Activated CD4-positive, alpha-beta T cell treated with anti-CD3 and anti-CD28 coated beads, Interleukin-2, amount 10 ng/mL, durations not matched to agents 7 days and 5 days (primary cell): ENCODE measurements at regions not wholly inside any gene's neighbourhood (a gene's known extent, or its start where the extent isn't known, plus 50 kb on each side); places are given as distances from the start of the nearest gene placed in this dataset.
"Not testable (repeated sequence)": the region's sequence is repeated elsewhere in the genome, so short reads cannot be mapped to it uniquely, and the experiment has no call there.

Experiments used
- CTCF ChIA-PET: fragments of 350-600 bp; sonication (Branson Sonifier 250); formaldehyde crosslinking; loops from one replicate; lab custom pipeline; 2021; ENCODE audit warnings: antibody characterized with exemption; lab: Charles Lee
- POLR2A ChIA-PET: fragments of 350-600 bp; sonication (Branson Sonifier 250); formaldehyde crosslinking; loops from one replicate; lab custom pipeline; 2021; ENCODE audit warnings: antibody characterized with exemption; lab: Charles Lee
- DNase-seq: peaks from one replicate; pipeline ENCODE4 v3.0.0-alpha.2; 2020
- H3K27ac Mint-ChIP-seq: one replicate; pipeline ENCODE4 v1.8.0; 2021; ENCODE audit warnings: mild to moderate bottlenecking, moderate library complexity, mixed read lengths
- H3K27me3 Mint-ChIP-seq: one replicate; pipeline ENCODE4 v1.8.0; 2021; ENCODE audit warnings: mixed read lengths
- H3K36me3 Mint-ChIP-seq: one replicate; pipeline ENCODE4 v1.8.0; 2021; ENCODE audit warnings: low read depth, mixed read lengths
- H3K4me1 Mint-ChIP-seq: one replicate; pipeline ENCODE4 v1.8.0; 2021; ENCODE audit warnings: mixed read lengths
- H3K4me3 Mint-ChIP-seq: one replicate; pipeline ENCODE4 v1.8.0; 2021; ENCODE audit warnings: mild to moderate bottlenecking, moderate library complexity, mixed read lengths
- H3K9me3 Mint-ChIP-seq: one replicate; pipeline ENCODE4 v1.8.0; 2021; ENCODE audit warnings: mixed read lengths

DNA sequence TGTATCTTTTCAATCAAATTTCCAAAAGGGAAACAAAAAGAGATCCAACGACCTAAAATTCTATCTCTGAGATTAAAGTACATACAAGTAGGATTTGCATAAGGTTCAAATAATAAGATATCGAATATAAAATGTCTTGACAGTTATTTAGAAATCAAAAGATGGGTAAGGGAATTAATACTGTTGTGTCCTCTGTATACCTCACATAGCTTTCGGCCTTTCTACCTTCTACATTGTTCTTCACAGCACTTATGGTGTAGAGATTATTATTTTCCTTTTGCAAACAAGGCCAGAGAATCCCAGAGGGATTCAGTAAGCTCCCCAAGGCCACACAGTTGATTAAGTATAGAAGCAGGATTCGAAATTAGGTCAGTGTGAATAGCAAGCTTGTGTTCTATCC is 403.6 kb downstream of the SPRY2 start:
- Mint-ChIP-seq H3K4me1 (no peaks in the 10 kb centered on the region), H3K27me3 (no peaks in the 10 kb centered on the region), H3K36me3 (no peaks in the 10 kb centered on the region), H3K9me3 (no peaks in the 10 kb centered on the region), H3K27ac (no peak overlapping the region), H3K4me3 (no peak overlapping the region)
- CTCF ChIA-PET = no interaction called here
- DNase-seq = no peak
- POLR2A ChIA-PET = no interaction called here

DNA sequence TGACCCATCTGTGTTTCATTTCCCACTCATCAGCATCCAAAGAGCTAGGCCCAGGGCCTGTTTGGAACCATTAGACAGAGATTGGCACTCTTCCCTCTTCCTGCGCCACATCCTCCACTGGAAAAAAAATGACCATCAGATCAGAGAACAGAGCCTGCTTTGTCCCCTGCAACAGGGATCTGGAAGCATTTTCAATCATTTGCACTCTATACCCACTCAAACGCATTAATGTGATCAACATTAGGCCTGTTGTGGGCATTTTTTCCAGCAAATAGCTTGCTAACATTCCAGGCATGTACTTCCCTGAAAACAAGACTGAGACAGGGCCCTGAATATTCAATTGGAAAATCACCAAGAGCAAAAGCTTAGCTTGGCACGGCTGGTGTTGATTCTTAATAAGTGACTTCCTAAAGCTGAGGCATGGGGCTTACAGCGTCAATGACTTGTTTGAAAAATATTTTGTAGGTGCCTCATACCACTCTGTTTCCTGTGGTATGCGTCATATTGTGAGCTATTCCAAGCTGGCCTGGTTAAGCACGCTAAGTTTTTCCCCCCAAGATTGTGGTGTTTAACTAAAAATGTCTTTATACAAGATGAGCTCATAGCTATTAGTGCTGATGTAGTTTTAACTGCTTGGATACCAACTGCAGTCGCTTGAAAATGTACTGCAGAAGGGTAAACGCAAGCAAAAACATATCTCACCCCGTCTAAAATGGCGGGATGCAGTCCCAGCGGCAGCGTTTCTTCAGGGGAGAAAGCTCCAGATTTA is 404.4 kb downstream of the SPRY2 start:
- CTCF ChIA-PET = interaction anchor here (0.7 kb wide), 1 partner anchor 12 kb away, joined by 3 read pairs; no protein-coding TSS in a partner anchor
- POLR2A ChIA-PET = no interaction called here

DNA sequence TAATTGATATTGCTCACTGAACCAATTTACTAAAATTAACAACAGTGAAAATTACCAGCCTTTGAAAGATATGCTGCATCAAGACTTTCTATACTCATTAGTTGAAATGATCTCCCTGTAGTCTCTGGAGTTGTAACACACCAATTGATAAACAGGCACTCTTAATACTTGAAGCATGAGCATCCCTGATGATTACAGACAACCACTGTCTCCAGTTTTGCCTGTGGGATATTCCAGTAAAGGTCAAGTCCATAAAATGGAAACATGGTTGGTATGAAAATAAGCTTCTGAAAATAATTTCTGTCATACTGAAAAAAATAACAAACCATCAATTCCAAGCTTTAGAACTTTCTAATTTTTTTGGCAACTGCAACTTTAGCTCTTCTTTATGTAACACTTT is 405.8 kb downstream of the SPRY2 start:
- H3K36me3 Mint-ChIP-seq = no peaks in the 10 kb centered on the region
- no peak for DNase-seq
- H3K27ac Mint-ChIP-seq = no peak overlapping the region
- CTCF ChIA-PET = no interaction called here
- H3K9me3 Mint-ChIP-seq = no peaks in the 10 kb centered on the region
- POLR2A ChIA-PET = no interaction called here
- H3K27me3 Mint-ChIP-seq = no peaks in the 10 kb centered on the region
- no peak overlapping the region for H3K4me3 Mint-ChIP-seq
- no peaks in the 10 kb centered on the region for H3K4me1 Mint-ChIP-seq

More for the DNA sequence above, 404.4 kb downstream of the SPRY2 start:
- H3K9me3 Mint-ChIP-seq = no peaks in the 10 kb centered on the region
- no peak overlapping the region for H3K4me3 Mint-ChIP-seq
- no peak for DNase-seq
- H3K27ac Mint-ChIP-seq = no peak overlapping the region
- H3K36me3 Mint-ChIP-seq = no peaks in the 10 kb centered on the region
- no peaks in the 10 kb centered on the region for H3K27me3 Mint-ChIP-seq
- no peaks in the 10 kb centered on the region for H3K4me1 Mint-ChIP-seq

DNA sequence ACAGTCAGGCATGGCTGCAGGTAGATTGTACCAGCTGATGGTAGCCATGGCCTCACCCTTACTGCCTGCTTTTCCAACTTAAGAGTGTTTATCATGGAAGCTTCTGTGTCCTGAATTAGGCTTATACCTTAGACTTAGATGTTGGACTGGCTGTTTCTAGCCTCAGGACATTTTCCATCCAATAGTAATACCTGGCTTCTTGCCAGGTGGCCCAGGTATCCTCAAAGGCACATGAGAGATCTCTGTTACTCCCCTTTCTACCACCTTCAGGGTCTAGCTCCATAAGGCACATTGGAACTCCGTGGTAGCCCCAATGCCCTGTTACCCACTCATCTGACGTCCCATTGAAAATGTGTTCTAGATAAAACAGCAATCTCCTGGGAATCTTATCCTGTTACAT is 407.5 kb downstream of the SPRY2 start:
- Mint-ChIP-seq H3K4me3 (no peak overlapping the region), H3K36me3 (no peaks in the 10 kb centered on the region), H3K27me3 (no peaks in the 10 kb centered on the region), H3K9me3 (no peaks in the 10 kb centered on the region), H3K27ac (no peak overlapping the region), H3K4me1 (no peaks in the 10 kb centered on the region)
- ChIA-PET CTCF (no interaction called here), POLR2A (no interaction called here)
- no peak for DNase-seq

DNA sequence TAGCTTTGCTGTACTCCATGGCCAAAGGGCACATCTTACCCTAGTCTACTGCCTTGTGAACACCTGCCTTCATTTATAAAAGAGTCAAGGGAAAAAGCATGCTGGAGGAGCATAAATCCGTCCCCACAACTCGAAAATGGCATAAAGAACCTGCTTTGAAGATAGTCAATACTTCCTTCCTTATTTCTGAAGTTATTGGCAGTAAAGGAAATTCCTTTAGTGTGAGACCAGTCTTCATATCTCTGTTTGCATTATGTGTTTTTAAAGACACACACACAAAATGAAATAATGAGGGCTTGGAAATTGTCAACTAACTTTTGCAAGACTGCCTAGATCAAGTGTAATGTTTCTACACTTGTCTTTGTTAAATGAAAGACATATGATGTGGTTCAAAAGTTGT is 408.4 kb downstream of the SPRY2 start:
- no peaks in the 10 kb centered on the region for H3K27me3 Mint-ChIP-seq
- H3K4me1 Mint-ChIP-seq = no peaks in the 10 kb centered on the region
- no peak for DNase-seq
- H3K4me3 Mint-ChIP-seq = no peak overlapping the region
- no peak overlapping the region for H3K27ac Mint-ChIP-seq
- H3K9me3 Mint-ChIP-seq = no peaks in the 10 kb centered on the region
- ChIA-PET POLR2A (no interaction called here), CTCF (interaction anchor here (0.6 kb wide), 1 partner anchor 315 kb away, joined by 3 read pairs; no protein-coding TSS in a partner anchor)
- H3K36me3 Mint-ChIP-seq = no peaks in the 10 kb centered on the region

DNA sequence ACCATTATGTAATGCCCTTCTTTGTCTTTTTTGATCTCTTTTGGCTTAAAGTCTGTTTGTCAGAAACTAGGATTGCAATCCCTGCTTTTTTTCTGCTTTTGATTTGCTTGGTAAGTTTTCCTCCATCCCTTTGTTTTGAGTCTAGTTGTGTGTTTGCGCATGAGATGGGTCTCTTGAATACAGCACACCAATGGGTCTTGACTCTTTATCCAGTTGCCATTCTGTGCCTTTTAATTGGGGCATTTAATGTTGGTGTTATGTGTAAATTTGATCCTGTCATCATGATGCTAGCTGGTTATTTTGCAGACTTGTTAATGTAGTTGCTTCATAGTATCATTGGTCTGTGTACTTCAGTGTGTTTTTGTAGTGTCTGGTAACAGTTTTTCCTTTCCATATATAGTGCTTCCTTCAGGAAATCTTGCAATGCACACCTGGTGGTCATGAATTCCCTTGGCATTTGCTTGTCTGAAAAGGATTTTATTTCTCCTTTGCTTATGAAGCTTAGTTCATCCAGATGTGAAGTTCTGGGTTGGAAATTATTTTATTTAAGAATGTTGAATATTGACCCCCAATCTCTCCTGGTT is 416.9 kb downstream of the SPRY2 start:
- H3K4me1 Mint-ChIP-seq, H3K36me3 Mint-ChIP-seq, POLR2A ChIA-PET, DNase-seq, H3K4me3 Mint-ChIP-seq, H3K27ac Mint-ChIP-seq, H3K27me3 Mint-ChIP-seq, H3K9me3 Mint-ChIP-seq: not testable (repeated sequence)
- CTCF ChIA-PET = interaction anchor here (0.8 kb wide), 1 partner anchor 13 kb away, joined by 3 read pairs; no protein-coding TSS in a partner anchor

DNA sequence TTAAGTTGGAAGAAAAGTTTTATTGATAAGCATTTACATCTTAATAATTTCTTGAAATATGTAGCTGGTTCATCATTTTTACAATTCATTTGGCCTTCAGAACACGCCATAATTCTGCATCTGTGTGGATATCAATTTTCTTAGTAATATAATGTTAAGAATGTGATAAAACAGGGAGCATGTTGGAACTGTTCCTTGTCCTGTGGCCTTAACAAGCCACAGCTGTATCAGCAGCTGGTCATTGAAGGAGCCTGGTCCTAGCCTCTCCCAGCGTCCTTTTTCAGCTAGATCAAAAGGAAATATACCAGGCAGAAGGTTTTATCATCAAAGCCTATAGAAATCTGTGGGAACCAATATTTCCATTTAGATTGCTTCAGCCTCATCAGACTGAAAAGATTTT is 421.8 kb downstream of the SPRY2 start:
- ChIA-PET CTCF (interaction anchor here (0.8 kb wide), 1 partner anchor 9 kb away, joined by 3 read pairs; no protein-coding TSS in a partner anchor), POLR2A (no interaction called here)
- DNase-seq = no peak
- no peak overlapping the region for H3K27ac Mint-ChIP-seq
- no peaks in the 10 kb centered on the region for H3K9me3 Mint-ChIP-seq
- no peaks in the 10 kb centered on the region for H3K36me3 Mint-ChIP-seq
- no peaks in the 10 kb centered on the region for H3K27me3 Mint-ChIP-seq
- H3K4me1 Mint-ChIP-seq = no peaks in the 10 kb centered on the region
- H3K4me3 Mint-ChIP-seq = no peak overlapping the region

DNA sequence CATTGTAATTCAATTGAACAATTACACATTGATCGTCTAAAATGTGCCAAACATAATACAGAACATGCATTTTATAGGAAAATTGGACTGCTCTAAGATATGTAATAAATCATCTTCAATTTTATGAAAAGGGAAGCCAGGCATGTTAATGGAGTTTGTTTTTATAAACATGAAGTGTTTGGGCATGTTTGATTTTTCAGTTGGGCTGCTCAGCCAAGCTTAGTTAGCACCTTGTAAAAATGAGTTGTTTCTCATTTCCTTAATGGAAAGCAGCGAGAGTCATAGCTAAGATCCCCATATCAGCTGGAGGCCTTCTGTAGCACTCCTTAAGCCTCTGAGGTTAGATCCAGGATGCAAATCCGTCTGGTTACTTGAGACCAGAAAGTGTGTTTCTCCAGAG is 422.3 kb downstream of the SPRY2 start:
- no peaks in the 10 kb centered on the region for H3K36me3 Mint-ChIP-seq
- CTCF ChIA-PET = interaction anchor here (0.8 kb wide), 1 partner anchor 9 kb away, joined by 3 read pairs; no protein-coding TSS in a partner anchor

DNA sequence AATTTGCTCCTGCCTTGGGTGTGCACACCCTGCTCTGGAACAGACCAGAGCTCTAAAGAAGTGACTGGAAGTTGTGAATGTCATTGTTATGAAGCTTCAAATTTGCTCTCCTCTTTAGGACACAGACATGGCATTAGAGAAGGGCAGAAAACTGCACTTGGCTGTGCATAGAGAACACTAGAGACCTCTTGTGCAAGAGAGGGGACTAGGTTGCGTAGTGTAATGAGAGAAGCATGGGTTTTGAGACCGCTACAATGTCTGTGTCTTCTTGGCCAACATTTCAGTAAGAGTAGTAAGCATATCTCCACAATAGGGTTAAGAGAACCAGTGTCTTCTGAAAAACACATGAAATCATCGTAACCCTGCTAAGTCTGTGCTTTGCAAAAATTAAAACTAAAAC is 423.3 kb downstream of the SPRY2 start:
- no peak overlapping the region for H3K4me3 Mint-ChIP-seq
- CTCF ChIA-PET = no interaction called here
- H3K27me3 Mint-ChIP-seq = no peaks in the 10 kb centered on the region
- H3K4me1 Mint-ChIP-seq = no peaks in the 10 kb centered on the region
- POLR2A ChIA-PET = no interaction called here
- no peak for DNase-seq
- H3K9me3 Mint-ChIP-seq = no peaks in the 10 kb centered on the region
- H3K36me3 Mint-ChIP-seq = no peaks in the 10 kb centered on the region
- no peak overlapping the region for H3K27ac Mint-ChIP-seq

More for the DNA sequence above, 422.3 kb downstream of the SPRY2 start:
- H3K27ac Mint-ChIP-seq = no peak overlapping the region
- POLR2A ChIA-PET = no interaction called here
- H3K27me3 Mint-ChIP-seq = no peaks in the 10 kb centered on the region
- no peaks in the 10 kb centered on the region for H3K4me1 Mint-ChIP-seq
- H3K9me3 Mint-ChIP-seq = no peaks in the 10 kb centered on the region
- no peak overlapping the region for H3K4me3 Mint-ChIP-seq
- no peak for DNase-seq

DNA sequence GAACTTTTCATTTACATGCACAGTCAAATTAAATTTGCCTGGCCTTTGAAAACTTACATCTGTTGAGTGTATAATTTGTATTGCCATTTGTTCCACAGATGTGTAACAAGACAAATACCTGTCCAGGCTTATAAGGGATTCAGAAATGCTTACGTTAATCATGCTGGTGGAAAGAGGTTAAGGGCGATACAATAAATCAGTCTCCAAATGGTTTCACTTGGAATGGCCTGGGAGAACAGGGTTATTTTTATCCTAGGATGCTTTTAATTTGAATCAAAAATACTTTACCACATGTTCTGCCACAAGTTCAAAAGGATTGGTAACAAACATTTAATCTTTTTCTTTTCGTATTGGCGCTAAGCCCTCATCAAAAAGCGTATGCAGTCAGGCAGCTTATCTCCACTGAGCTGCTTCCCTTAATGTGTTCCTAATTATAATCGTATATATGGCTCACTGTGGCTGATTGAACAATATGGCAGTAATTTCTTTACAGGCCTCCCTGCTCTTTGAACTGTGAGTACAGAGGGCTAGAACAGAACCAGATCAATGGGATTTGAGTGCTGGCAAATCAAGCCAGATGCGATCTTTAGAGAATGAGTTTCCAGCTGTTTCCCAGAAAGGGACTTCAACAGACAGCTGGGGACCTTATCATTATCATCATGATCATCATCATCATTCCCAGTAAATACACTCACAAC is 425.7 kb downstream of the SPRY2 start:
- no peaks in the 10 kb centered on the region for H3K4me1 Mint-ChIP-seq
- CTCF ChIA-PET = no interaction called here
- POLR2A ChIA-PET = no interaction called here
- no peak for DNase-seq
- no peak overlapping the region for H3K4me3 Mint-ChIP-seq
- H3K9me3 Mint-ChIP-seq = no peaks in the 10 kb centered on the region
- H3K36me3 Mint-ChIP-seq = no peaks in the 10 kb centered on the region
- H3K27me3 Mint-ChIP-seq = no peaks in the 10 kb centered on the region
- no peak overlapping the region for H3K27ac Mint-ChIP-seq

DNA sequence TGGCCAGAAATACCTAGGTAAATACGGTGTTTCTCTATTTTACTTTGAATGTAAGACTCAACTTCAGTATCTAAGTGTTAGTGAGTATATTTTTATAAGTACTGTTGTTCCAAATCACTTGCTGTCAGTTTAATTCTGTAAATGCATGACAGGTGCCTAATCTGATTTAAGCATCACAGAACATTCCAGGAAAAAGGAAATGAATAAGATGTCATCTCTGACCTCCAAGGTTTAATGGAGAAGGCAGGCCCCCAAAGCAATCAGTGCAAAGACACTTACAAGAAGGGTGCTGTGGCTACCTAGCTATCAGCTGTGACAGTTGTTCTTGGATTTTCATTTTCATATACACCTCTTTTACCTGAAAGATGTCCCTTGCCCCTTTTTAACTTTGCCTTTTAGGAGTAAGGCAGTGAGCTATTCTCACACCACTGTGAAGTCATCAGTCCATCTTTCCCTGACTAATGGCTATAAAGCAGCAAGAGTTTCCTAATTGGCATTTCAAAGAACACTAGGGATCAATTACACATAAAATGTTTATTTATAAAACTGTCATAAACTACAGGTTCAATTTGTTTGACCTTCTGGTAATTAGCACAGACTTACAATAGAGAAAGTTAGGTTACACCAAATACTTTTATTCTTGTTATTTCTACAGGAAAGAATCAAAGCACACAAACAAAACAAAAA is 427.6 kb downstream of the SPRY2 start:
- H3K4me1 Mint-ChIP-seq = no peaks in the 10 kb centered on the region
- no peak overlapping the region for H3K27ac Mint-ChIP-seq
- ChIA-PET POLR2A (no interaction called here), CTCF (no interaction called here)
- H3K4me3 Mint-ChIP-seq = no peak overlapping the region
- H3K27me3 Mint-ChIP-seq = no peaks in the 10 kb centered on the region
- no peak for DNase-seq
- H3K9me3 Mint-ChIP-seq = no peaks in the 10 kb centered on the region
- H3K36me3 Mint-ChIP-seq = no peaks in the 10 kb centered on the region

DNA sequence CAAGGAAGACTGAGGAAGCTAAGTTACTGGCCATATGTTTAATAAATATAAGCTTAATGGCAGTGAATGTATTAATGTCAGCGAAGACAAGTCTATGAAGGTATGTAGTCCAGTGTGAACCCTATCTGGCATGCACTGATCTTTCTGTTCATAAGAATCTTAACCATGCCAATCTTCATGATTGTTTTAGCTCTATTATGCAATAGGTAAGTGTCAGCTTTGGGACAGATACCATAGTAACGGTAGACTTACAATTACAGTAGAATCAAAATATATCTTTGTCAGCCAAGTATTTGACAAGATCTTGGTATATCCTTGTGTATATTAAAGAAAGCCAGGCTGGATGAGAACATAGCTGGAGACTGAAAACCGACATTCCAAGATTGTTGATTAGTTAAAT is 428.5 kb downstream of the SPRY2 start:
- ChIA-PET POLR2A (no interaction called here), CTCF (no interaction called here)
- no peaks in the 10 kb centered on the region for H3K36me3 Mint-ChIP-seq
- H3K4me1 Mint-ChIP-seq = no peaks in the 10 kb centered on the region
- DNase-seq = no peak
- H3K27ac Mint-ChIP-seq = no peak overlapping the region
- H3K9me3 Mint-ChIP-seq = no peaks in the 10 kb centered on the region
- no peak overlapping the region for H3K4me3 Mint-ChIP-seq
- H3K27me3 Mint-ChIP-seq = no peaks in the 10 kb centered on the region
